ENCODE measurements at regions not wholly inside any gene's neighbourhood (a gene's known extent, or its start where the extent isn't known, plus 50 kb on each side); places are given as distances from the start of the nearest gene placed in this dataset.

- Histone ChIP-seq H3K14ac (ENCODE audit: insufficient read length) (no peak overlapping the region), H2BK20ac (ENCODE audit: low read length) (no peak overlapping the region), H3K27me3 (replicated peaks in 1 of 4; ENCODE audit: control insufficient read depth in 3 of 4, extremely low read depth in 1 of 4, insufficient read depth in 3 of 4, low read length in 3 of 4) (no peaks in the 10 kb centered on the region), H2BK15ac (ENCODE audit: low read length) (no peak overlapping the region), H3K9me3 (ENCODE audit: insufficient read depth in 2 of 2, low read depth in 1 of 2, low read length in 1 of 2) (no peaks in the 10 kb centered on the region), H3K36me3 (ENCODE audit: control insufficient read depth in 2 of 4, insufficient read depth in 4 of 4, low read length in 3 of 4) (no peaks in the 10 kb centered on the region), H3K4ac (replicated peaks; ENCODE audit: insufficient read length, low read depth, low read length) (no peak overlapping the region), H4K20me1 (replicated peaks in 1 of 2; ENCODE audit: control insufficient read depth in 1 of 2, insufficient read depth in 2 of 2, low read length in 2 of 2) (no peaks in the 10 kb centered on the region), H4K91ac (replicated peaks; ENCODE audit: insufficient read length, low read length) (no peak overlapping the region), H3K4me2 (ENCODE audit: insufficient read depth in 1 of 2, low read depth in 2 of 2, low read length in 2 of 2) (no peak overlapping the region), H3K27ac (ENCODE audit: low read depth, low read length) (no peak overlapping the region), H3K9ac (replicated peaks in 1 of 4; ENCODE audit: extremely low read depth in 1 of 4, low read depth in 3 of 4, low read length in 3 of 4) (no peak overlapping the region), H3K79me1 (ENCODE audit: low read depth, low read length) (no peaks in the 10 kb centered on the region), H2BK5ac (ENCODE audit: low read depth, low read length) (no peak overlapping the region), H3K79me2 (ENCODE audit: control insufficient read depth in 1 of 2, insufficient read depth in 2 of 2, low read length in 2 of 2) (no peaks in the 10 kb centered on the region), H2BK12ac (ENCODE audit: low read depth, low read length) (no peak overlapping the region), H3K4me3 (ENCODE audit: extremely low read depth in 1 of 4, insufficient read depth in 2 of 4, low read depth in 3 of 4, low read length in 4 of 4) (no peak overlapping the region), H2AFZ (ENCODE audit: low read length) (no peak overlapping the region), H3K4me1 (replicated peaks in 1 of 4; ENCODE audit: control insufficient read depth in 3 of 4, insufficient read depth in 4 of 4, low read length in 3 of 4) (no peaks in the 10 kb centered on the region), H4K5ac (ENCODE audit: insufficient read length, low read depth, low read length) (no peak overlapping the region), H4K8ac (ENCODE audit: extremely low read depth, insufficient read depth, low read length) (no peak overlapping the region; the same call in 1 of the 2 replicates), H3K18ac (ENCODE audit: extremely low read depth, low read length) (no peak overlapping the region), H3K56ac (replicated peaks; ENCODE audit: insufficient read length, low read depth, low read length) (no peak overlapping the region), H3K23me2 (ENCODE audit: low read depth, low read length) (no peaks in the 10 kb centered on the region), H3K23ac (ENCODE audit: insufficient read length) (no peak overlapping the region), H2AK5ac (ENCODE audit: low read depth, low read length) (no peak overlapping the region), H2BK120ac (replicated peaks; ENCODE audit: low read depth, low read length) (no peak overlapping the region)
- DNase-seq (ENCODE audit: low read depth in 1 of 2, low spot score in 2 of 2) = no peak
- ChIA-PET POLR2A (ENCODE audit: partially characterized antibody) (no interaction called here), CTCF (ENCODE audit: partially characterized antibody) (interaction anchor here (0.8 to 1.2 kb wide), 2 partner anchors 34 to 423 kb away, joined by 3 read pairs; no protein-coding TSS in a partner anchor)
- 78% methylated on average over 3 of the region's 3 CpGs; no CpG with 5 or more reads in 1 of the 2 experiments for WGBS, 2 experiments (ENCODE audit: extremely low coverage in 1 of 2, insufficient coverage in 1 of 2, insufficient read length in 1 of 2, insufficient replicate concordance in 2 of 2, low coverage in 1 of 2, low lambda C conversion rate in 2 of 2, missing lambda C conversion rate in 1 of 2)
- no peak for TF ChIP-seq CTCF (IDR thresholded peaks at IDR 0.05; ENCODE audit: control extremely low read depth in 1 of 3, insufficient read depth in 1 of 3, low read depth in 1 of 3, low read length in 3 of 3)
- TF ChIP-seq EP300 (IDR thresholded peaks at IDR 0.05; ENCODE audit: borderline replicate concordance in 1 of 2, low read depth in 2 of 2, low read length in 2 of 2) = no peak
- TF ChIP-seq BACH1 (IDR thresholded peaks at IDR 0.05; ENCODE audit: low read length) = no peak
- no peak for TF ChIP-seq KDM4A (IDR thresholded peaks at IDR 0.05; ENCODE audit: low read depth, low read length, severe bottlenecking)
- FAIRE-seq = no peak
Measured at GRCh38 chr11:87455180-87455579, 417.4 kb downstream of the TMEM135 start.
